Endothelial cell of umbilical vein (primary cell): ENCODE measurements at regions not wholly inside any gene's neighbourhood (a gene's known extent, or its start where the extent isn't known, plus 50 kb on each side); places are given as distances from the start of the nearest gene placed in this dataset.

ENCODE experiments used
- BruUV-seq: library from RNA; stranded (reverse); fragments of 400-500 nt; replicated peaks from 2 replicates; lab custom pipeline; 2021; lab: Mats Ljungman, UMichigan
- CTCF ChIA-PET: fragments of 300-600, 350-600 bp; sonication (Branson Sonifier 250); formaldehyde crosslinking; loops from one replicate; lab custom pipeline; 2021; ENCODE audit warnings: antibody characterized with exemption, inconsistent platforms; lab: Charles Lee
- POLR2A ChIA-PET: fragments of 300-600, 350-600 bp; sonication (Branson Sonifier 250); formaldehyde crosslinking; loops from one replicate; lab custom pipeline; 2021; ENCODE audit warnings: antibody characterized with exemption, inconsistent platforms; lab: Charles Lee
- DNase-seq: peaks from one replicate; pipeline ENCODE4 v3.0.0-alpha.2; 2011; ENCODE audit warnings: low read depth, low spot score
- FAIRE-seq: peaks from 2 replicates; lab custom pipeline; 2011; peaks lifted over from hg19 to GRCh38; lab: Jason Lieb, UNC
- H2AFZ ChIP-seq: 2 replicates; pipeline ENCODE4 v1.6.0; 2012; ENCODE audit warnings: low read depth, low read length, control low read depth, inconsistent platforms
- H3K27ac ChIP-seq: 2 replicates; pipeline ENCODE4 v1.5.1; 2011; ENCODE audit warnings: low read depth, mild to moderate bottlenecking, control low read depth, low read length, moderate library complexity; ENCODE audit not compliant: insufficient read depth
- H3K27me3 ChIP-seq, 2 experiments: 2 replicates each; pipeline versions ENCODE4 v1.6.0 to v1.6.1; 2011; ENCODE audit warnings: low read length in 2 of 2, mixed read lengths in 1 of 2; ENCODE audit not compliant: control insufficient read depth in 2 of 2, insufficient read depth in 2 of 2
- H3K36me3 ChIP-seq, 2 experiments: 2 replicates in 1 of 2; 3 replicates in 1 of 2; pipeline ENCODE4 v1.5.1; 2011; ENCODE audit warnings: low read length in 2 of 2, mild to moderate bottlenecking in 1 of 2, moderate library complexity in 1 of 2; ENCODE audit not compliant: control insufficient read depth in 2 of 2, insufficient read depth in 2 of 2; ENCODE audit errors: extremely low read depth in 1 of 2
- H3K4me1 ChIP-seq: 3 replicates; pipeline ENCODE4 v1.5.1; 2011; ENCODE audit warnings: mild to moderate bottlenecking, low read length; ENCODE audit not compliant: control insufficient read depth, insufficient read depth; ENCODE audit errors: extremely low read depth
- H3K4me2 ChIP-seq: 2 replicates; pipeline ENCODE4 v1.6.1; 2011; ENCODE audit warnings: low read length, control low read depth, mixed read lengths; ENCODE audit not compliant: insufficient read depth
- H3K4me3 ChIP-seq, 3 experiments: fragments of 200-600 bp in 1 of 3; sonication (generic), shearing (Covaris generic) in 1 of 3; replicated peaks in 1 of 3; 2 replicates each; pipeline ENCODE4 v1.5.1; 2011 to 2016; ENCODE audit warnings: control low read depth in 3 of 3, low read length in 3 of 3, mild to moderate bottlenecking in 2 of 3, inconsistent platforms in 1 of 3, low read depth in 1 of 3, moderate library complexity in 1 of 3; ENCODE audit not compliant: insufficient read depth in 1 of 3
- H3K79me2 ChIP-seq: 2 replicates; pipeline ENCODE4 v1.6.0; 2012; ENCODE audit warnings: low read length, inconsistent platforms; ENCODE audit not compliant: control insufficient read depth, insufficient read depth
- H3K9ac ChIP-seq: replicated peaks from 2 replicates; pipeline ENCODE3; 2011; ENCODE audit warnings: low read length, control low read depth; ENCODE audit not compliant: insufficient read depth; ENCODE audit errors: extremely low read depth
- H3K9me1 ChIP-seq: replicated peaks from 3 replicates; pipeline ENCODE4 v1.6.0; 2011; ENCODE audit warnings: mild to moderate bottlenecking, low read length; ENCODE audit not compliant: control insufficient read depth, insufficient read depth; ENCODE audit errors: extremely low read depth
- H3K9me3 ChIP-seq: replicated peaks from 2 replicates; pipeline ENCODE4 v1.5.1; 2012; ENCODE audit warnings: low read length, inconsistent platforms; ENCODE audit not compliant: control insufficient read depth, insufficient read depth
- H4K20me1 ChIP-seq: replicated peaks from 2 replicates; pipeline ENCODE3; 2011; ENCODE audit warnings: mild to moderate bottlenecking, low read length; ENCODE audit not compliant: control insufficient read depth, insufficient read depth; ENCODE audit errors: extremely low read depth
- CTCF ChIP-seq, 2 donors: IDR thresholded peaks; 1 replicate in 1 of 2; 2 replicates in 1 of 2; pipeline ENCODE4 v1.5.1; 2011; ENCODE audit warnings: low read length in 2 of 2, mild to moderate bottlenecking in 2 of 2, moderate library complexity in 2 of 2, control low read depth in 1 of 2, inconsistent platforms in 1 of 2, low read depth in 1 of 2; ENCODE audit not compliant: insufficient read depth in 1 of 2; ENCODE audit errors: extremely low read depth in 1 of 2
- EZH2 ChIP-seq: IDR thresholded peaks from 2 replicates; pipeline ENCODE4 v1.6.1; 2012; ENCODE audit warnings: borderline replicate concordance, low read depth, mild to moderate bottlenecking, moderate library complexity, low read length, inconsistent platforms; ENCODE audit not compliant: severe bottlenecking
- FOS ChIP-seq: IDR thresholded peaks from 2 replicates; pipeline ENCODE4 v1.6.1; 2011; ENCODE audit warnings: mild to moderate bottlenecking, low read length, moderate library complexity, borderline replicate concordance; ENCODE audit not compliant: insufficient read depth
- GATA2 ChIP-seq: IDR thresholded peaks from 2 replicates; pipeline ENCODE4 v1.7.0; 2011; ENCODE audit warnings: low read depth, mild to moderate bottlenecking, moderate library complexity, mixed read lengths, low read length; ENCODE audit not compliant: insufficient read length, insufficient read depth
- JUN ChIP-seq: IDR thresholded peaks from 2 replicates; pipeline ENCODE4 v1.6.1; 2011; ENCODE audit warnings: borderline replicate concordance, low read depth; ENCODE audit not compliant: insufficient read length, insufficient read depth
- MYC ChIP-seq: IDR thresholded peaks from one replicate; pipeline ENCODE4 v1.6.1; 2011; ENCODE audit warnings: mild to moderate bottlenecking, low read depth, low read length
- POLR2A ChIP-seq: IDR thresholded peaks from 2 replicates; pipeline ENCODE4 v1.6.1; 2012; ENCODE audit warnings: low read depth, mild to moderate bottlenecking, control low read depth, low read length
- POLR2AphosphoS5 ChIP-seq: IDR thresholded peaks from 2 replicates; pipeline ENCODE4 v1.6.1; 2012; ENCODE audit warnings: low read depth, mild to moderate bottlenecking, control low read depth, low read length, moderate library complexity; ENCODE audit not compliant: insufficient read depth
- dilution Hi-C: fragments of 300-500 bp; cut with MboI; formaldehyde crosslinking; loops from one replicate; pipeline ENCODE4 v1.15.0; 2019; ENCODE audit warnings: low sequenced_read_pairs; ENCODE audit not compliant: extremely low pct_ligation_motif_present
- intact Hi-C: fragments of 100-400 bp; cut with micrococcal nuclease; formaldehyde crosslinking; loops from one replicate; pipeline ENCODE4 v1.10.0; 2022
- TF ChIP-seq, protein P1 (sequence below): IDR thresholded peaks from 2 replicates; pipeline ENCODE4 v1.6.1; 2011; ENCODE audit not compliant: insufficient read depth, insufficient read length

DNA sequence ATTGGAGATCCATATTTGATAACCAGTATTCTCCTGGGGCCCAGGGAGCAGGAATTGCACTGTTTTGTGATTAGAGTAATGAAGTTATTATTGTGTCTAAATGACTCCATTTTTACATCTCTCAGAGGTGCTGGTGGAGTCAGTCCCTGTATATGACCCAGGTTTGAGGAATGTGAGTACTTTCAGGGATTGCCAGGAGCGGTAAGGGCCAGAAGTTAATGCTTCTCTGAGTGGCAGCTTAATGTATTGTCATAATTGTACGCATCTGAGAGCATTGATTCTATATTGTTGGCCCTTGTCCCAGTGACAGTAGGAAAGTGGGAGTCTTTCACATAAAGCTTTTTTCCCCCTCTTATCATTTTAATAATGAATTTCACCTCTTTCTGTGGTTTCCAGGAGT, 146.2 kb downstream of the GATB start:
- Histone ChIP-seq H3K27me3 (peaks cover 2 to 11% of the 10 kb centered on the region in 2 experiments), H3K9ac (no peak overlapping the region), H3K9me3 (no peaks in the 10 kb centered on the region), H3K27ac (no peak overlapping the region), H4K20me1 (no peaks in the 10 kb centered on the region), H3K4me3 (no peak overlapping the region), H3K4me2 (no peak overlapping the region), H2AFZ (no peak overlapping the region), H3K79me2 (no peaks in the 10 kb centered on the region), H3K4me1 (no peaks in the 10 kb centered on the region), H3K36me3 (no peaks in the 10 kb centered on the region), H3K9me1 (no peaks in the 10 kb centered on the region)
- POLR2A ChIA-PET, result no interaction called here
- dilution Hi-C loops (no loop called here), intact Hi-C loops (no loop called here)
- DNase-seq, result no peak
- BruUV-seq, result no TSS peak
- no peak for FAIRE-seq
- CTCF ChIA-PET, result interaction anchor here (1.0 to 1.8 kb wide), 2 partner anchors 10 to 497 kb away, joined by 3 to 6 read pairs; no protein-coding TSS in a partner anchor
- TF ChIP-seq FOS (no peak), GATA2 (no peak), POLR2A (no peak), EZH2 (no peak), JUN (no peak), CTCF (IDR thresholded peaks at IDR 0.05; ENCODE audit: extremely low read depth in 1 of 2, insufficient read depth in 1 of 2, low read depth in 1 of 2, low read length in 2 of 2) (no peak), POLR2AphosphoS5 (no peak), MYC (no peak)
- TF ChIP-seq, protein P1, sequence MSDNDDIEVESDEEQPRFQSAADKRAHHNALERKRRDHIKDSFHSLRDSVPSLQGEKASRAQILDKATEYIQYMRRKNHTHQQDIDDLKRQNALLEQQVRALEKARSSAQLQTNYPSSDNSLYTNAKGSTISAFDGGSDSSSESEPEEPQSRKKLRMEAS, result no peak
